ENCODE measurements at regions not wholly inside any gene's neighbourhood (a gene's known extent, or its start where the extent isn't known, plus 50 kb on each side); places are given as distances from the start of the nearest gene placed in this dataset.

DNA sequence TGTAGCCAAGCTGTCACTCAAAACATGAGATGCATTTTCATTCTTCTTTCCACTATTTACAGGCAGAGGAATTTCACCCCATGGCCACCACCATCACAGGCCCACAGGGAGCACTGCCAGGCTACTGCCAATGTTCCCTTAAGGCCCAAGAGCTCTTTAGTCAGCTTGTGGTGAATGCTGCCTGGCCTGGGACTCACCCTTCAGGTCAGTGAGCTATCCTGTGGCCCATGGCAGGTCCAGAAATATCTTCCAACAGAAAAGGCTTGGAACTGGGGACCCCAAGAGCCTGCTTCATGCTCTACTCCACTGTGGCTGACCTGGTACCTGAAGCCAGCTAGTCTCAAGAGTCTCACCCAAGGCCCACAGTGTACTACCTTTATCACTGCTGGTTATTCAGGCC lies 1518.7 kb upstream of the CDH9 start:
- no peaks in the 10 kb centered on the region for H3K4me1 Mint-ChIP-seq
- ATAC-seq, result no peak
- H3K27me3 Mint-ChIP-seq (ENCODE audit: insufficient read depth, low read depth, poor library complexity), result peaks cover 4% of the 10 kb centered on the region
- Histone ChIP-seq H4K20me1 (replicated peaks; ENCODE audit: insufficient read depth) (no peaks in the 10 kb centered on the region), H3K4me1 (ENCODE audit: insufficient read depth) (no peaks in the 10 kb centered on the region), H3K79me2 (replicated peaks; ENCODE audit: insufficient read depth) (no peaks in the 10 kb centered on the region), H3K4me3 (no peak overlapping the region), H3K4me2 (no peak overlapping the region), H3K27me3 (ENCODE audit: insufficient read depth) (no peaks in the 10 kb centered on the region), H2AFZ (no peak overlapping the region), H3F3A (replicated peaks; ENCODE audit: low read depth) (no peaks in the 10 kb centered on the region), H3K27ac (ENCODE audit: low read depth) (no peak overlapping the region), H3K36me3 (ENCODE audit: insufficient read depth) (no peaks in the 10 kb centered on the region), H3K9me2 (ENCODE audit: insufficient read depth) (no peaks in the 10 kb centered on the region)
- H3K9me3 Mint-ChIP-seq, result no peaks in the 10 kb centered on the region; the same call in 2 of the 3 replicates
- H3K27ac Mint-ChIP-seq, result no peak overlapping the region
- H3K4me3 Mint-ChIP-seq, result no peak overlapping the region
- no peaks in the 10 kb centered on the region for H3K36me3 Mint-ChIP-seq (ENCODE audit: low read depth)
- no peak for DNase-seq (ENCODE audit: low spot score)
- no peak for TF ChIP-seq NANOG (IDR thresholded peaks at IDR 0.05; ENCODE audit: borderline replicate concordance)
- TF ChIP-seq STAT1 (IDR thresholded peaks at IDR 0.05; ENCODE audit: unreplicated experiment), result no peak
- no peak for TF ChIP-seq REST (IDR thresholded peaks at IDR 0.05; ENCODE audit: unreplicated experiment)
- TF ChIP-seq, protein P1, sequence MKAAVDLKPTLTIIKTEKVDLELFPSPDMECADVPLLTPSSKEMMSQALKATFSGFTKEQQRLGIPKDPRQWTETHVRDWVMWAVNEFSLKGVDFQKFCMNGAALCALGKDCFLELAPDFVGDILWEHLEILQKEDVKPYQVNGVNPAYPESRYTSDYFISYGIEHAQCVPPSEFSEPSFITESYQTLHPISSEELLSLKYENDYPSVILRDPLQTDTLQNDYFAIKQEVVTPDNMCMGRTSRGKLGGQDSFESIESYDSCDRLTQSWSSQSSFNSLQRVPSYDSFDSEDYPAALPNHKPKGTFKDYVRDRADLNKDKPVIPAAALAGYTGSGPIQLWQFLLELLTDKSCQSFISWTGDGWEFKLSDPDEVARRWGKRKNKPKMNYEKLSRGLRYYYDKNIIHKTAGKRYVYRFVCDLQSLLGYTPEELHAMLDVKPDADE (IDR thresholded peaks at IDR 0.05), result no peak
- TF ChIP-seq ZNF114 (CRISPR knock-in tag; IDR thresholded peaks at IDR 0.05), result no peak
- TF ChIP-seq, protein P2, sequence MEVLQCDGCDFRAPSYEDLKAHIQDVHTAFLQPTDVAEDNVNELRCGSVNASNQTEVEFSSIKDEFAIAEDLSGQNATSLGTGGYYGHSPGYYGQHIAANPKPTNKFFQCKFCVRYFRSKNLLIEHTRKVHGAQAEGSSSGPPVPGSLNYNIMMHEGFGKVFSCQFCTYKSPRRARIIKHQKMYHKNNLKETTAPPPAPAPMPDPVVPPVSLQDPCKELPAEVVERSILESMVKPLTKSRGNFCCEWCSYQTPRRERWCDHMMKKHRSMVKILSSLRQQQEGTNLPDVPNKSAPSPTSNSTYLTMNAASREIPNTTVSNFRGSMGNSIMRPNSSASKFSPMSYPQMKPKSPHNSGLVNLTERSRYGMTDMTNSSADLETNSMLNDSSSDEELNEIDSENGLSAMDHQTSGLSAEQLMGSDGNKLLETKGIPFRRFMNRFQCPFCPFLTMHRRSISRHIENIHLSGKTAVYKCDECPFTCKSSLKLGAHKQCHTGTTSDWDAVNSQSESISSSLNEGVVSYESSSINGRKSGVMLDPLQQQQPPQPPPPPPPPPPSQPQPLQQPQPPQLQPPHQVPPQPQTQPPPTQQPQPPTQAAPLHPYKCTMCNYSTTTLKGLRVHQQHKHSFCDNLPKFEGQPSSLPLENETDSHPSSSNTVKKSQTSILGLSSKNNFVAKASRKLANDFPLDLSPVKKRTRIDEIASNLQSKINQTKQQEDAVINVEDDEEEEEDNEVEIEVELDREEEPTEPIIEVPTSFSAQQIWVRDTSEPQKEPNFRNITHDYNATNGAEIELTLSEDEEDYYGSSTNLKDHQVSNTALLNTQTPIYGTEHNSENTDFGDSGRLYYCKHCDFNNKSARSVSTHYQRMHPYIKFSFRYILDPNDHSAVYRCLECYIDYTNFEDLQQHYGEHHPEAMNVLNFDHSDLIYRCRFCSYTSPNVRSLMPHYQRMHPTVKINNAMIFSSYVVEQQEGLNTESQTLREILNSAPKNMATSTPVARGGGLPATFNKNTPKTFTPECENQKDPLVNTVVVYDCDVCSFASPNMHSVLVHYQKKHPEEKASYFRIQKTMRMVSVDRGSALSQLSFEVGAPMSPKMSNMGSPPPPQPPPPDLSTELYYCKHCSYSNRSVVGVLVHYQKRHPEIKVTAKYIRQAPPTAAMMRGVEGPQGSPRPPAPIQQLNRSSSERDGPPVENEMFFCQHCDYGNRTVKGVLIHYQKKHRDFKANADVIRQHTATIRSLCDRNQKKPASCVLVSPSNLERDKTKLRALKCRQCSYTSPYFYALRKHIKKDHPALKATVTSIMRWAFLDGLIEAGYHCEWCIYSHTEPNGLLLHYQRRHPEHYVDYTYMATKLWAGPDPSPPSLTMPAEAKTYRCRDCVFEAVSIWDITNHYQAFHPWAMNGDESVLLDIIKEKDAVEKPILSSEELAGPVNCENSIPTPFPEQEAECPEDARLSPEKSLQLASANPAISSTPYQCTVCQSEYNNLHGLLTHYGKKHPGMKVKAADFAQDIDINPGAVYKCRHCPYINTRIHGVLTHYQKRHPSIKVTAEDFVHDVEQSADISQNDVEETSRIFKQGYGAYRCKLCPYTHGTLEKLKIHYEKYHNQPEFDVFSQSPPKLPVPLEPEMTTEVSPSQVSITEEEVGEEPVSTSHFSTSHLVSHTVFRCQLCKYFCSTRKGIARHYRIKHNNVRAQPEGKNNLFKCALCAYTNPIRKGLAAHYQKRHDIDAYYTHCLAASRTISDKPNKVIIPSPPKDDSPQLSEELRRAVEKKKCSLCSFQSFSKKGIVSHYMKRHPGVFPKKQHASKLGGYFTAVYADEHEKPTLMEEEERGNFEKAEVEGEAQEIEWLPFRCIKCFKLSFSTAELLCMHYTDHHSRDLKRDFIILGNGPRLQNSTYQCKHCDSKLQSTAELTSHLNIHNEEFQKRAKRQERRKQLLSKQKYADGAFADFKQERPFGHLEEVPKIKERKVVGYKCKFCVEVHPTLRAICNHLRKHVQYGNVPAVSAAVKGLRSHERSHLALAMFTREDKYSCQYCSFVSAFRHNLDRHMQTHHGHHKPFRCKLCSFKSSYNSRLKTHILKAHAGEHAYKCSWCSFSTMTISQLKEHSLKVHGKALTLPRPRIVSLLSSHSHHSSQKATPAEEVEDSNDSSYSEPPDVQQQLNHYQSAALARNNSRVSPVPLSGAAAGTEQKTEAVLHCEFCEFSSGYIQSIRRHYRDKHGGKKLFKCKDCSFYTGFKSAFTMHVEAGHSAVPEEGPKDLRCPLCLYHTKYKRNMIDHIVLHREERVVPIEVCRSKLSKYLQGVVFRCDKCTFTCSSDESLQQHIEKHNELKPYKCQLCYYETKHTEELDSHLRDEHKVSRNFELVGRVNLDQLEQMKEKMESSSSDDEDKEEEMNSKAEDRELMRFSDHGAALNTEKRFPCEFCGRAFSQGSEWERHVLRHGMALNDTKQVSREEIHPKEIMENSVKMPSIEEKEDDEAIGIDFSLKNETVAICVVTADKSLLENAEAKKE (CRISPR knock-in tag; IDR thresholded peaks at IDR 0.05), result no peak
- TF ChIP-seq, protein P3, sequence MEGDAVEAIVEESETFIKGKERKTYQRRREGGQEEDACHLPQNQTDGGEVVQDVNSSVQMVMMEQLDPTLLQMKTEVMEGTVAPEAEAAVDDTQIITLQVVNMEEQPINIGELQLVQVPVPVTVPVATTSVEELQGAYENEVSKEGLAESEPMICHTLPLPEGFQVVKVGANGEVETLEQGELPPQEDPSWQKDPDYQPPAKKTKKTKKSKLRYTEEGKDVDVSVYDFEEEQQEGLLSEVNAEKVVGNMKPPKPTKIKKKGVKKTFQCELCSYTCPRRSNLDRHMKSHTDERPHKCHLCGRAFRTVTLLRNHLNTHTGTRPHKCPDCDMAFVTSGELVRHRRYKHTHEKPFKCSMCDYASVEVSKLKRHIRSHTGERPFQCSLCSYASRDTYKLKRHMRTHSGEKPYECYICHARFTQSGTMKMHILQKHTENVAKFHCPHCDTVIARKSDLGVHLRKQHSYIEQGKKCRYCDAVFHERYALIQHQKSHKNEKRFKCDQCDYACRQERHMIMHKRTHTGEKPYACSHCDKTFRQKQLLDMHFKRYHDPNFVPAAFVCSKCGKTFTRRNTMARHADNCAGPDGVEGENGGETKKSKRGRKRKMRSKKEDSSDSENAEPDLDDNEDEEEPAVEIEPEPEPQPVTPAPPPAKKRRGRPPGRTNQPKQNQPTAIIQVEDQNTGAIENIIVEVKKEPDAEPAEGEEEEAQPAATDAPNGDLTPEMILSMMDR (conservative IDR thresholded peaks at IDR 0.05; ENCODE audit: low read depth in 2 of 2), result no peak
- TF ChIP-seq ZNF331 (CRISPR knock-in tag; IDR thresholded peaks at IDR 0.05; ENCODE audit: low read depth), result no peak
- TF ChIP-seq EZH2 (IDR thresholded peaks at IDR 0.05; ENCODE audit: low read depth, unreplicated experiment), result no peak
- no peak for TF ChIP-seq EZH2phosphoT487 (IDR thresholded peaks at IDR 0.05; ENCODE audit: unreplicated experiment)
- no peak for TF ChIP-seq POLR2AphosphoS5 (IDR thresholded peaks at IDR 0.05; ENCODE audit: low read depth)
- TF ChIP-seq CREB1 (CRISPR knock-in tag; IDR thresholded peaks at IDR 0.05; ENCODE audit: low read depth), result no peak
- TF ChIP-seq JUNB (IDR thresholded peaks at IDR 0.05; ENCODE audit: unreplicated experiment), result no peak

All from GM23338 (cell line).